HG03460 (cell line): ENCODE measurements at regions not wholly inside any gene's neighbourhood (a gene's known extent, or its start where the extent isn't known, plus 50 kb on each side); places are given as distances from the start of the nearest gene placed in this dataset.

Source experiments
- ATAC-seq: cut with Tn5 transposase; IDR thresholded peaks from one replicate; pipeline ENCODE4 v1.9.1; 2021; ENCODE audit not compliant: unreplicated experiment

DNA sequence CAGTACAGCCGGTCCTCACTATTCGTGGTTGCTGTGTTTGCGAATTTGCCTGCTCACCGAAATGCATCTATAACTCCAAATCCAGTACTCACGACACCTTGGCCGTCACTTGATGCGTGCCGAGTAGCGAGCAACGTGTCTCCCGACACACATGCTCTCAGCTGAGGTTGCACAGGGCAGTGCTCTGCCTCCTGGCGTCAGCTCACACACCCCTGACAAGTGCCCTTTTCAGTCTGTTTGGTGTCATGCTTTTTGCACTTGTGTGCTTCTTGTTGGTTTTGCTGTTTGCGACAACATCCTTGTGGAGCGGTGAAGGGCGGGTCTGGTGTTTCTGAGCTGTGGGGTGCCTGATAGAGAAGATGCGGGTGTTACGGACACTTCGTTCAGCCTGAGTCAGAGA lies 110.4 kb upstream of the RFLNA start:
- ATAC-seq, result no peak

DNA sequence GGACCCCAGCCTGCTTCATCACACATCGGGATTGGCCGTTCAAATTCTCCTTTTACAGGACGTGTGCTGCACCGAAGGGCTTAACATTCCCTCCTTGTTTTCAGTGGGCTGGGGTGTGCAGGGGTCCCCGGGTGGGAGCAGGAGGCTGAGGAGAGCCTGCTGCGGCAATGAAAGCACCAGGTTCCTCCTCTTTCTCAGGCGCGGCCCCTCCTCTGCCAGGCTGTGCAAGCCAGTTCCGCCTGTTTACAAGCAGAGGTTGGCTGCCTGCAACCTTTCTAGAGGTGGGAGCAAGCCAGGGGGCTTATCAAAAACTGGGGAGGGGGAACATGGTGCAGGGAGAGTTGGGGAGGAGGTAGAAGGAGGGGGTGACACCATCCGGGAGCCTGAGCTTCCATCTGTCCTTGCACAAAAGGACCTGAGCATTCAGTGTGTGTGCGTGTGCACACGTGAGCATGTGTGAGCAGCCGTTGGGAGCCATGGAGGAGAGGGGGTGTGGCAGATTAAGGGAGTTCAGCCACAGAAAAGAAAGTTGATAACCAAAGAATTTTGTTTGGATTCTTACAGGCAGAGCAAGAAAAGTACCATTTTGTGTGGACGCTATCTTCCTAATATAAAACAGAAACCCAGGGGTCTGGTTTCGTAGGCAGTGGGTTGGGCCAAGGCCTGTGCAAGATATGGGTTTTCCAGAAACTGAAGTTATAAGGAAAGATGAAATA lies 108.8 kb upstream of the RFLNA start:
- ATAC-seq, result no peak

DNA sequence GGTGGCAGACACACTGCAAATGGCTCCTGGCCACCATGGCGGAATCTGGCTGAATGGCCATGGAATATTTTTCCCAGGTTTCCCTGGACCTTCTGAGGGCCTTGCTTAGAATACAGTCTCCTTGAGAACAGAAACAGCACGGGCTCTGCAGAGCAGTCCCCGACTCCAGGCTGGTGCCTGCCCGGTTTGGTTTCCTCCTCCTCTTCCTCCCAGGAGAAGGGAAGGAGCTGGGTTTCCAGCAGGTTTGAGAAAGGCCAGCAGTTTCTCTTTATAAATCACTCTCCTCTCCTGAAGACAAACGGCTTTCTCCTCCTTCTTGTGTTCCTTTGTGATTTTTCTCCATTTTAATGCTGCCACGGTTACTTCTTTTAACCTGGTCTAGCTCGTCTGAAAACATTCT lies 106.8 kb upstream of the RFLNA start:
- no peak for ATAC-seq

DNA sequence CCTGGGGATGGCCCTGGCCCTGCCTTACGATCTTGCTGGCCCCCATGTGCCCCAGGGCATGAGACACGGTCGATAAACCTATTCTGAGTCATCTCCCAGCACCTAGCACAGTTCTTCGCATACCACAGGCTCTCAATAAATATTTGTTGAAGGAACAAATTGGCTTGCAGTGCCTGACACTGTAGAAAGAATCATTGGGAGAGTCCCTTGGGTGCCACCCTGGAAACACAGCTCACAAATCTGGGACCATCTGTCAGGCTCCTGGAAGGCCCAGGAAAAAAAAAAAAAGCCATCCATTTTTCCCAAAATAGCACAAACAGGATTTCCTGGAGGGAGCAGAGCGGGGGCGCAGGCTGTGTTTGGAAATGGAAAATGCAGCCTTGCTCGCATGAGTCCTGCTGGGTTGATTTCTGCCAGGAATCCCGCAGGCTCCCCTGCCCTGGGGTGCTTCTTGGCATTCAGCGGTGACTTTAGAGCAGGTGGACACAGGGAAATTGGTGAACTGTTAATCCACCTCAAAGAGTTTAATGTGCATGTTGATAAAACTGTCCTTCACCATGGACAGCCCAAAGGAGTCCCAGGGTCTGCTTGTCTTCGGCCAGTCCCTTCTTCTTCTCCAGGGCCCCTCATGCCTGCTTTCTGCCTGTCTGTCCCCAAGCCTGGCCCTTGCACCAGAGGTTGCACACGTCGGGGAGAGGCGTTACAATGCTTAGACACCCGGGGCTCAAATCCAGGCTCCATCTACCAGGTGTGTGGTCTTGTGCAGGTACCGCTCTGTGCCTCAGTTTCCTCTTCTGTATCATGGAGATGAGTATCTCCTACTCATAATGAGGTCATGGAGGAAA lies 106.1 kb upstream of the RFLNA start:
- no peak for ATAC-seq

DNA sequence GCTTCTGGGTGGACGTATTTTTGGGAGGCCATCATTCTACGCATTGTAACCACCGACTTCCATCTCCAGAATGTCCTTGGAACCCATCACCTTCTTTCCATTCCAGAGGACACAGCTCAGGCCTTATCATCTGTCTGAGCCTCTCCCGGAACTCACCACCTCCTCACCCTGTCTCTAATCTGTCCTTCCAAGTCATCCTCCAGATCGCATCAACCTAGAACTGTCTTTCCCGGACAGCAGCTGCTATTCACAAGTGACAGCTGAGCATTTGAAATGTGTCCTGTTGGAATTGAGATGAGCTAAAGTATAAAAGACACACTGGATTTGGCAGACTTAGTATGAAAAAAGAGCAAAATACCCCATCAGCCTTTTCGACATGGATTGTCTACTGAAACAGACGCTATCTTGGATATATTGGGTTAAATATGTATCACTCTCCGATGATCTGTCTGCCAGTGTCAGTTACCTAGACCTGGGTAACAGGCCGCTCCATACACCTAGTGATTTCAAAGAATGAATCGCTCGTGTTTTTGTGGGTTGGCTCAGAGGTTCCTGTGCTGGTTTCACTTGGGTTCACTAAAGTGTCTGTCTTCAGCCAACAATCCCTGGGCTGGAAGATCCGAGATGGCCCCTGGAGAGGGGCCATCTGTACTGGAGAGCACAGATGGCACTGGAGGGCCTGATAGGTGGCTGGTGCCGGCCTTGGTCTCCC lies 104.4 kb upstream of the RFLNA start:
- no peak for ATAC-seq

DNA sequence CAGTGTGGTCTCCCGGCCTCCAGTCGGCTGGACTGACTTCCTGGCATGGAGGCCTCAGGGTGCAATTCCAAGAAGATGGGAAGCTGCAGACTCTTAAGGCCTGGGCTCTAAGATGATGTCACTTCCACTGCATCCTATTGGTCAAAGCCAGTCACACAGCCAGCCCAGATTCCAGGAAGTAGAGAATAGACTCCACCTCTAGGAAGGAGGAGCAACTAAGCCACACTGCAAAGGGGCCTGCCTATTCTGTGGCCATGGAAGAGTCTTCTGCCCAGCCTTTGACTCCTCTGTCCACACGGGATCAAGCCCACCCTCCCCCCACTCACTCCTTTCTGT lies 103.9 kb upstream of the RFLNA start:
- no peak for ATAC-seq

DNA sequence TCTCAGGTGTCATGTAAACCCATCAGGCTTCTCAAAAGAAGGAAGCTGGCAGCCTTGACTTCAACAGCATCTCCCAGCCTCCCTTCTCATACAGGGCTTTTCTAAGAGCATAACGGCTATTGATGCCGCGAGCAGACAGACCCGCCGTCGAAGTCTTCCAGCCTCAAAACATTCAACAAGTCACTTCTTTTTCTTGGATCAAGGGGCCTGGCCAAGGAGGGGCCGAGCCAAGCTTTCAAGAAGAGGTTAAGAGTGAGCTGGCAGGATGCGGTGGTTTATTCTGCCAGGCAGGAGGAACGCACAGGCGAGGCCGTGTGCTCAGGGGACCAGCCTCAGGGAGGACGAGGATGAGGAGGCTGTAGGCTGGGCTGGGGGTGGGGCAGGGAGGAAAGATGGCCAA lies 102.9 kb upstream of the RFLNA start:
- no peak for ATAC-seq

DNA sequence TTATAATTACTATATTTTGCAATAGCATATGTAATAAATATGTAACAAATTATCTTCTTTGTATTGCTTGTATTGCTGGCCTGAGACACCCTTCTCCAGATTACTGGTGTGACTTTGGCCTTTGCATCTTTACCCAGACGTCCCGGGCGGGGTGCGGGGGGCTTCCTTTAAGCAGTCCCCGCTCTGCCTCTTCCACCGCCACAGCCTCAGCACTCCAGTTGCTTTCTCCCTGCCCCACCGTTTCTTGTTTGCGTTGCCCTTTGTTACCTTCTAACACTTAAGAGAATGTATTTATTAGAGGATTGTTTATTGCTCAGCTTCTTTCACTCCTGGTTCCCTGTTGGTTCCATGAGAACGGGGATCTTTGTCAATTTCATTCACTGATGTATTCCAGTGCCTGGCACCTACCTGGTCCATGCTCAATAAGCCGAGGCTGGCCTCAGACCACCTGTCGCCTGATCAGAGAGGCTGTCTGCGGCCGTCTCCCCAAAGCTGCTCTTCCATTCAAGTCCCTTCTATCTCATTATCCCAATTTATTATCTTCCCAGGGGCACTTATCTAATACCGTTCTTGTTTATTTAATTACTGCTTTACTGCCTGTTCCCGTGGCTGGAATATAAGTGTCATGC lies 100.5 kb upstream of the RFLNA start:
- no peak for ATAC-seq

DNA sequence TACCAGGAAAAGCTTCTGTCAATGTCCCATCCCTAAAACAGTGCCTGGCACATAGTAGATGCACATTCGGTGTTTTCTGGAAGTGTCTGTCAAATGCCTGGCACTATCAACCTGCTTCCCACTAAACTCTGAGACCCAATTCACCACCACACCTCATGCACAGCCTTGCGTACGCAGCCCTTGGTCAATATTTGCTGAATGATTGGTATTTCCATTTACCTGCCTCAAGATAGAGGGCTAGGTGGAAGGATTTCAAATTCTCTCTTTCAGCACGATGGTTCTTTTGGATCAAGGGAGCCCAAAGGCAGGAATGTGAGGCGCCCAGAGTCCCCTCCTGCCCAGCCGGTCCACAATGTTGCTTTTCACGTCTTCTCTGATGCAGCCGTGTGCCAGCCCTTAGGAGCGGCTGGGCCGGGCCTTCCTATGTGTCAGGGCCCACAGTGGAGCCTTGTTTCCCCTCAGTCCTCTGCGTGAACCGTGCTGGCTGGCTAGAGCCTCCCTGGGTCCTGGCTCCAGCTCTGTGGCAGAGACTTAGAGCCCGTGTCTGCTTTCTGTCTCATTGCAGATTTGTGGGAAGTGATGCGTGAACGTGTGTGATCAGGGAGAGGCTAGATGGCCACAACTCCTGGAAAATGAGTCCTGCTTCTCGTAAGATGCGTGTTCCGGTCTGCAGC lies 99.9 kb upstream of the RFLNA start:
- no peak for ATAC-seq

DNA sequence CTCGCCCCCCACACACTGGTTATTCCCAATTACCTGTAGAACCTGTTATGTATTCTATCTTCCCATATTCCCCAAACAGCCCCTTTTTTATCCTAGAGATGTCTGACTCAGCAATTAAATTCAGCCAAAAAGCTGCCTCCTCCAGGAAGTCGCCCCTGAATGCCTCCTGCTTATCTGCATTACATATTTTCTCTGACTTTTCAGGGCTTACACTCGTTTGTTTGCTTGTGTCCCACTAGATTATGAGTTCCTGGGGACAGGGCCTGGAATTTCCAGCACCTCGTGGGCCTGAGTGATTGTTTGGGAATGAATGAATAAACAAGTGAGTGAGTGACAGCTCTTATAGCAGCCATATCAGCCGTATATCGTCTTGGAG lies 99.3 kb upstream of the RFLNA start:
- no peak for ATAC-seq

DNA sequence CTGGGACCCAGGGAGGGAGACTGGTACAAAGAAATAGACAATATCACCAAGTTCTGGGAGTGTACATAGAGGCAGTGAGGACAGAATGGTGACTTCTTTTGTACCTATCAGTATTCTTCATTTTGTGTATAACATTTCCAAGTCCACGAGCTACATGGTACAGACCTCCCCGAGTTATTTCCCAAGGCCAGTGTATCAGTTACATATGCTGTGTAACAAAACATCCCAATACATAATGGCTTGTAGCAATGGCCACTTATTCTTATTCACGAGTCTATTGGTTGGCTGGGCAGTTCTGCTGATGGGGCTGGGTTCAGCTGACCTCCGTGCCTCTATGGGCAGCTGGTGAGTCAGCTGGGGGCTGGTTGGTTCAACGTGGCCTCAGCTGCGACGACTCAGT lies 98.7 kb upstream of the RFLNA start:
- no peak for ATAC-seq

DNA sequence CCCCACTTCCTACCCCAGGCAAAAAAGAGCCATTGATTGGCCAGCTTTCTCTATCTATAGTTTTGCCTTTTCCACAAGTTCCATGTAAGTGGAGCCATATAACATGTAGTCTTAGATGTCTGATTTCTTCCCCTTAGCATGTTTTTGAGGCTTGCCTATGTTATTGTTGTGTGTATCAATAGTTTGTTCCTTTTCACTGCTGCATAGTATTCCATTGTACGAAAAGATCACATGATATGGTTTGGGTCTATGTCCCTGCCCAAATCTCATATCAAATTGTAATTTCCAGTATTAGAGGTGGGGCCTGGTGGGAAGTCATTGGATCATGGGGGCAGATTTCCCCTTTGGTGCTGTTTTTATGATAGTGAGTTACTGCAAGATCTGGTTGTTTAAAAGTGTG lies 93.6 kb upstream of the RFLNA start:
- no peak for ATAC-seq

DNA sequence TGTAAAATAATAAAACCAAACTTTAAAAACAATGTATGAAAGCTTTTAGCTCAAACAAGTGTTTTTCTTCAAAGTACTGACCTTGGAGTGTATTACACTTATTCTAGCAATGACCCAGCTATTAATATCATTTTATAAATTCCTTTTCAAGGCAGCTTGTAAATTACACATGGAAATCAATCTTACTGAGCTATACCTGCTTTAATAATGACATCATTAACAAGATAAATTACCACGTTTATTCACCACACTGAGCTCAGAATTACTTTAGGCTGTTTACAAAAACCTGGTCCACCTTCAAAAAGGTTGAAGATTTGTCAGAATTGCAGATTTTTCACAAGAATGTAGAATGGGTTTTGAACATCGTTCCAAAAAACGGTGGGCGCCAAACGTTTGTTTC lies 91.7 kb upstream of the RFLNA start:
- ATAC-seq, result no peak

DNA sequence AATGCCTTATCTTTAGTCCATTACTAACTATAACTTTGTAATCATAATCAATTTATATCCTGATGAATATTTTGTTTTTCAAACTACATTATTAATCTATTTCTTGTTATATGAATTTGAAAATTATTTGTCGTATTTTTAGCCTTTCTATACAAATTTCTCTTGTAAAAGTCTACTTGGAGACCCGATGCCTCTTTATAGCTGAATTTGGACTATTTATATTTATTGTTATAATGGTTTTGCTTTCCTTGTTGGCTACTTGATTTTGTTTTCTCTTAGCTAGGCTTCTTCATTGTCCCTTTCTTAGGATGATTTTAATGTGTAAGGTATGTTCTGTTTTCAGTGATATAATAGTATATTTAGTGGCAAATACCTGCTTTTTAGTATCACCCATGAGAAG lies 89.5 kb upstream of the RFLNA start:
- no peak for ATAC-seq

DNA sequence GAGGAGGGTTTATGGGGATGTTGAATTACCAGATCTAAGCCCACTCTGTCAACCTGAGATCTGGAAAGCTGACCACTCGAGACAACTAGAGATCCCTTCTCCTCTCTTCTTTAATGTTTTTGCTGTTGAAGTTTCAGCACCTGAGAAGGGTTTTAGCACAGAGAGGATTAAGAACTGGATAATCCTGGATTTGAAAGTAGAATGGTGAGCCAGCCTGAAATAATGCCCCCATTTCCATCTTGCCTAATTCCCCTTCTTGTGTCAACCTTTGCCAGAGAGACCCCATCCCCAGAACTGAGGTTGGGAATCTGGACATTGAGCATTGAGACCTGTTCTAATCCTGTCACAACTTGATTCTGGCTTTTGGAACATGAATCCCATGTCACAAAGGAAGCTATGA lies 87.8 kb upstream of the RFLNA start:
- ATAC-seq, result no peak

DNA sequence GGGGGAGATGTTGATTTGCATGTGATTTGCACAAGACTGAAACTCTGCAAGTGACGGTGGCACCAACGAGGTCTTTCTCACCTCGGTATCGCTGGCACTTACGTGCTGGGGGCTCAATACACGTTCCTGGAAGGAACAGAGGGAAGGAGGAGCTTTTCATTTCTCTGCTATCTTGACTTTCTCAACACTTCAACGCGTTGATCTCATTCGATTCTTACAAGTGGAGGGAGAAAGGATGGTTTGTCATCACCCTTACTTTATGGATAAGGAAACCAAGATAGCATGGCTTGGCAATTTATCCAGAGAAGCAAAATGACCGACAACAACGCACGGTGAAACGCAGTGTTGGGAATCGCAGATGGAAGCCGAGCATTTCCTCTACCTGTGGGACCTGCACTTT lies 87.3 kb upstream of the RFLNA start:
- ATAC-seq, result no peak

DNA sequence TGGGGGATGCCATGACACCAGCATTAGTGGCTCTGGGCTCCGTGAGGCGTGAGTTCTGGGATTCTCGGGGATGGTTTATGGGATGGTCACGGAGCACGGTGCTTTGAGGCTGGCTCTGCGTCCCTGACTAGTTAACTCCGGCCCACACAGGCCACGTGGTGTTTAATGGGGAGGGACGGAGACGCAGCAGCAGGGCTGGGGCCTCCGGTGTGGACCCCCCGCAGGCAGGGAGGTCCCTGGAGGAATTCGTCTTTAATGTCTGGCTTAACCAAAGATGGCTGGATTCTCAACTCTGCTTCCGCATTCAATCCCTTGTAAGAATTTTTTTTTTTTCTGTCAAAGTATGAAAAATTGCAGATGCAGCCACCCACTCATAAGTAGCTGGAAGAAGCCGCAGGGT lies 86.4 kb upstream of the RFLNA start:
- no peak for ATAC-seq

DNA sequence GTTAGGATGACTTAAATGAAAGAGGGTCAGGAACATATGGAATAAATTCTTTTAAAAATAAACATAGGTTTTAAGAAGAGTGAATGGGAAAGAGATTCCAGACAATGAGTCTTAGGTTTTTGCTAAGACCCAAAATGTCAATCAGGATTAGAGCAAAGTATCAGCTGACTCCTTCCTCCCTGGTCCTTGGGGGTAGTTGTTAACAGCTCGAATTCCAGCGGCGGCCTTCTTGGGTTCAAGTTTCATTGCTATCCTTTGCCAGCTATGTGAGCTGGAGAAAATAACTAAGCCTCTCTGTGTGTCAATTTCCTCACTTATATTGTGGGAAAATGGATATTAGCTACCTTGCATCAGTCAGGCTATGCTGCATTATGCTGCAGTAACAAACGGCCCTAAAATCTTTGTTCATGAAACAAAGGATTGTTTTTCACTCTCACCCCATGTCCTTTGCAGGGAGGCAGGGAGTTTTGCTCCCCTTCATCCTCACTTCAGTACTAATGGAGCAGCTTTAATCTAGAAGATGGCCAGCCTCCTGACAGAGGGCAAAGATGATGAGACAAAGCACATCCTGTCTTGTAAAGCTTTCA lies 83.8 kb upstream of the RFLNA start:
- ATAC-seq, result no peak

DNA sequence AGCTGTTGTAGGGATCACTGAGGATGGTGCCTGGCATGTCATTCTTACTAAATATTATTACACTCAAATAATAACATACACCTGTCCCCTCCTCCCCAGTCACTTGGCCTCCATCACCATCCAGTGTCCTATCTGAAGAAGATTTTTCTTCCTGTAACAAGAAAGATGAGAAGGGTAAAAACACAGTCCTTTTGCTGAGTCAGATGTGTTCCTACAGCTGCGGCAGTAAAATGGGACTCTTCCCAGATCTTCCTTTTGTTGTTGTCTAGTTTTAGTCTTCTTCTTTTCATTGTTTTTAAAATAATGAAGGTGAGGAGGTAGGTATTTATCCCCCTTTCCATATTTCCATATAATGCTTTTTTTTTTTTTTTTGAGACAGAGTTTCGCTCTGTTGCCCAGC lies 83.1 kb upstream of the RFLNA start:
- ATAC-seq, result no peak

DNA sequence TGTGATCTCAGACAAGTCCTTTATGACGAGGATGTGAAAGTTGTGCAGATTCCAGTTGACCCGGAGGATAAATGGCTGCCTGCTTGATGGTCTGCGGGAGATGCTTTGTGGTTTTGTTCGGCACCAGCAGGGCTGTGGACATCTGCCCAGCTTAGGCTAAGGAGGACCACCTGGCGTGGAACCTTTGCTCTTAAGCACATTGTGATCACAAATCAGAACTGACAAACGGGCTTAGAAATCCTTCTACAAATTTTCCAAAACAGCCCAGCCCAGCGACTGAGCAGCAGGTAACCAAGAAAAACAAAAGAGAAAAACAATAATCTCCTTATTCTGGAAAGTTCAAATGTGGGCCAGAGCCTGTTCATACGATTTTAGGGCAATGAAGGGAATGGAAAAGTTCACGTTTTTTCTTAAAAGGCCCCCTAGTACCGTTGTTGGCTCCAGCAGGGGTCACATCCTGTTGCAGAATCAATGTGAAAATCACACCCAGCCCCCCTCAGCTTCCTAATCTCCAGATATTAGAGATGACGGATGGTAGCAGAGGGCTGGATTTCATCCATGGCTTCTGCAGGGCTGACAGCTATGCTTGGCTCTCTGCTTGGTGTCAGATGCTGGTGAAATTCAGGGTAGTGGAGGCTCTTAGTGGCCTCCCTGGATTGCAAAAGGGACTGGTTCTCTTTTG lies 81.1 kb upstream of the RFLNA start:
- no peak for ATAC-seq
